Fibroblast of villous mesenchyme (primary cell): ENCODE measurements at regions not wholly inside any gene's neighbourhood (a gene's known extent, or its start where the extent isn't known, plus 50 kb on each side); places are given as distances from the start of the nearest gene placed in this dataset.

ENCODE experiments used
- DNase-seq: peaks from one replicate; pipeline ENCODE4 v3.0.0-alpha.2; 2010; ENCODE audit warnings: low read depth
- H3K4me3 ChIP-seq: 2 replicates; pipeline ENCODE4 v1.5.1; 2011; ENCODE audit warnings: low read depth, mild to moderate bottlenecking, low read length
- CTCF ChIP-seq: IDR thresholded peaks from 2 replicates; pipeline ENCODE4 v1.5.1; 2012; ENCODE audit warnings: low read depth, mild to moderate bottlenecking, low read length; ENCODE audit not compliant: insufficient read depth

GRCh38 chr10:21304198-21304597 lies 221.3 kb downstream of the SKIDA1 start:
- peak; percentile 36 for DNase-seq
- TF ChIP-seq CTCF, result no peak
- H3K4me3 ChIP-seq, result no peak overlapping the region

GRCh38 chr10:21300551-21300950 lies 224.9 kb downstream of the SKIDA1 start:
- DNase-seq, result no peak
- no peak overlapping the region for H3K4me3 ChIP-seq
- no peak for TF ChIP-seq CTCF

GRCh38 chr10:21299330-21299729 lies 226.2 kb downstream of the SKIDA1 start:
- no peak overlapping the region for H3K4me3 ChIP-seq
- TF ChIP-seq CTCF, result no peak
- DNase-seq, result no peak

GRCh38 chr10:21298701-21299100 lies 226.8 kb downstream of the SKIDA1 start:
- H3K4me3 ChIP-seq, result no peak overlapping the region
- no peak for DNase-seq
- no peak for TF ChIP-seq CTCF

GRCh38 chr10:21297603-21298383 lies 227.7 kb downstream of the SKIDA1 start:
- DNase-seq, result peak; percentile 31
- no peak overlapping the region for H3K4me3 ChIP-seq
- no peak for TF ChIP-seq CTCF

GRCh38 chr10:21296575-21297355 lies 228.7 kb downstream of the SKIDA1 start:
- no peak for DNase-seq
- no peak overlapping the region for H3K4me3 ChIP-seq
- TF ChIP-seq CTCF, result no peak
